Tibial nerve (tissue), 4 donors: ENCODE measurements at regions not wholly inside any gene's neighbourhood (a gene's known extent, or its start where the extent isn't known, plus 50 kb on each side); places are given as distances from the start of the nearest gene placed in this dataset.
"Not testable (repeated sequence)": the region's sequence is repeated elsewhere in the genome, so short reads cannot be mapped to it uniquely, and the experiment has no call there.

Source experiments
- DNase-seq, 2 donors: peaks; one replicate each; pipeline ENCODE4 v3.0.0-alpha.2; 2019; ENCODE audit warnings: low spot score in 2 of 2
- H3K27ac ChIP-seq, 4 donors: fragments of 200-600 bp; sonication (generic) in 3 of 4; one replicate each; pipeline ENCODE4 v1.5.1; 2017 to 2019; ENCODE audit warnings: mild to moderate bottlenecking in 1 of 4
- H3K27me3 ChIP-seq, 2 donors: fragments of 200-600 bp; sonication (generic) in 1 of 2; one replicate each; pipeline versions ENCODE4 v1.5.1 to v1.6.0; 2017 to 2019
- H3K36me3 ChIP-seq, 3 donors: fragments of 200-600 bp; sonication (generic); one replicate each; pipeline ENCODE4 v1.5.1; 2018 to 2019
- H3K4me1 ChIP-seq, 4 donors: fragments of 200-600 bp; sonication (generic) in 3 of 4; one replicate each; pipeline ENCODE4 v1.5.1; 2017 to 2019
- H3K4me3 ChIP-seq, 4 donors: fragments of 200-600 bp; sonication (generic) in 3 of 4; one replicate each; pipeline ENCODE4 v1.5.1; 2017 to 2019; ENCODE audit warnings: mild to moderate bottlenecking in 1 of 4, moderate library complexity in 1 of 4
- H3K9me3 ChIP-seq, 4 donors: fragments of 200-600 bp; sonication (generic) in 3 of 4; one replicate each; pipeline ENCODE4 v1.5.1; 2017 to 2019
- CTCF ChIP-seq, 5 experiments: fragments of 200-600 bp in 3 of 5; fragments of 450-650 bp in 2 of 5; sonication (generic) in 3 of 5; IDR thresholded peaks; one replicate each; pipeline ENCODE4 v1.5.1; 2016 to 2019; ENCODE audit warnings: antibody characterized with exemption in 5 of 5, mild to moderate bottlenecking in 3 of 5, moderate library complexity in 2 of 5
- EP300 ChIP-seq, 2 donors: sonication (generic); formaldehyde crosslinking; IDR thresholded peaks; one replicate each; pipeline ENCODE4 v1.6.1; 2017; ENCODE audit warnings: antibody characterized with exemption in 2 of 2, mild to moderate bottlenecking in 1 of 2
- POLR2A ChIP-seq, 2 donors: fragments of 450-650 bp; IDR thresholded peaks; one replicate each; pipeline ENCODE4 v1.6.1; 2017; ENCODE audit warnings: antibody characterized with exemption in 2 of 2, mild to moderate bottlenecking in 2 of 2, moderate library complexity in 2 of 2
- WGBS, 2 donors: methylation state at CpG; one replicate each; pipeline ENCODE4 v1.1.5; 2018; 5-methylcytosine and 5-hydroxymethylcytosine counted together

DNA sequence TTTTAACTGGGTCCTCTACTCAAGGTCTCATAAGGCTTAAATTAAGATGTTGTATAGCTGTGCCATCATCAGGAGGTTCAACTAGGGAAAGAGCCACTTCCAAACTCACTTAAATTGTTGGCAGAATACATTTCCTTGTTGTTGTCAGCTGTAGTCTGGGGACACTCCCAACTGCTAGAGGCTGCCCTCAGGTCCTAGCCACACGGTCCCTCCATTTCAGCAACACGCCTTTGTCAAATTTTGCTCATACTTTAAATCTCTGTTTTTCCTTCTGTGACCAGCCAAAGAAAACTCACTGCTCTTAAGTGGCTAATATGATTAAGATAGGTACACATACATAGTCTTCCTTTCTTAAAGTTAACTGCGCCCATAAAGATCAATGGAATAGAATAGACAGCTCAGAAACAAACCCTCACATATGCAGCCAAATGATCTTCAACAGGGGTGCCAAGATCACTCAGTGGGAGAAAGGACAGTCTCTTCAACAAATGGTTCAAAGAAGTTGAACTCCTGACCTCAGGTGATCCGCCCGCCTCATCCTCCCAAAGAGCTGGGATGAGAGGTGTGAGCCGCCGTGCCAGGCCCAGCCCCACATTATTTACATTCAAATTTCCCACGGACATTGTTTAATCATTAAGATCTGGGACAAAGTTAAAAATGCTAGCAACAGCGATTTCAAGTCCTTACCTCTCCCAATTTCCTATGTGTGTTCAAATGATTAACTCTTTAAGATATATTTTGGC is 76.4 kb upstream of the ELOVL5 start:
- no peaks in the 10 kb centered on the region for H3K9me3 ChIP-seq
- no peaks in the 10 kb centered on the region for H3K36me3 ChIP-seq
- 93% methylated on average over 9 of the region's 9 CpGs for WGBS, 2 donors
- H3K27ac ChIP-seq = no peak overlapping the region
- no peaks in the 10 kb centered on the region for H3K4me1 ChIP-seq
- no peak for DNase-seq
- no peak overlapping the region for H3K4me3 ChIP-seq
- no peaks in the 10 kb centered on the region for H3K27me3 ChIP-seq
- TF ChIP-seq POLR2A (IDR thresholded peaks at IDR 0.05) = no peak
- TF ChIP-seq EP300 (IDR thresholded peaks at IDR 0.05) = no peak
- TF ChIP-seq CTCF (IDR thresholded peaks at IDR 0.05) = no peak

DNA sequence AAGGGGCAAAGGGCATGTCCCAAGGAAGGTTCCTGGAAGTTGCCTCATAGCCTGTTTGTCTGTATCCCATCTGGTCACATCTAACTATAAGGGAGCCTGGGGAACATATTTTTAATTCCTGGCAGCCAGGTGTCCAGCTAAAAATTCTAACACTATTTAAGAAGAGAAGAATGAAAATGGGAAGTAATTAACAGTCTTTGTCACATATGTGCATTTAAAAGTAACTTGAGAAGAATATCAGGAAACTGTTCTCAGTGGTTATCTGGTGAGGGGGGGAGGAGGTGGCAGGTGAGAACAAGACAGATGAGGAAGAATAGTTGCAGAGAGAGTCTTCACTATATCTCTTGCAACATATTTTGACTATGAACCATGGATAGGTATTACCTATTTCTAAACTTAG is 75.5 kb upstream of the ELOVL5 start:
- Histone ChIP-seq H3K4me1 (no peaks in the 10 kb centered on the region), H3K27me3 (no peaks in the 10 kb centered on the region), H3K9me3 (no peaks in the 10 kb centered on the region), H3K36me3 (no peaks in the 10 kb centered on the region), H3K27ac (no peak overlapping the region), H3K4me3 (no peak overlapping the region)
- TF ChIP-seq POLR2A (IDR thresholded peaks at IDR 0.05) = no peak
- TF ChIP-seq EP300 (IDR thresholded peaks at IDR 0.05) = no peak
- no peak for TF ChIP-seq CTCF (IDR thresholded peaks at IDR 0.05)
- no peak for DNase-seq

- H3K27ac ChIP-seq, H3K27me3 ChIP-seq, DNase-seq: not testable (repeated sequence)
Measured at GRCh38 chr6:53423560-53423959, 74.8 kb upstream of the ELOVL5 start.

DNA sequence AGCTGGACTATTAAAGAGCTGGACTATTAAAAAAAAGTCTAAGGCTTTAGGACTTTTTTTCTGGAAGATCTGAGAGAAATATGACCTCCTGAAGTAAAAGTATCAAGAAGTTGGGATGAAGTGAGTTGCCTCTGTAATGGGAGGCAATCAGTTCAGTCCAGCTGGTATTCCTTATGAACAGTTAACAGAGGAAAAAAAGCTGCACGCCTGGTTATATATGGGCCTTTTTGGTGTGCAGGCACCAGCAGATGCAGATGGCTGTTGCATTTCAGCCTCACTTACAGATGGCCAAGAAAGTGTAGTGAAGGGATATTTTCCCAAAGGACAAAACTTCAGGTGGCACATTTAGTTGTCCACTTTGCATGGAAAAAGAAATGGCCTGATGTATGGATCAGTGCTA is 70.3 kb upstream of the ELOVL5 start:
- H3K27ac ChIP-seq = no peak overlapping the region
- TF ChIP-seq EP300 (IDR thresholded peaks at IDR 0.05) (no peak), POLR2A (IDR thresholded peaks at IDR 0.05) (no peak), CTCF (IDR thresholded peaks at IDR 0.05) (no peak)
- H3K4me1 ChIP-seq = no peaks in the 10 kb centered on the region
- no peak overlapping the region for H3K4me3 ChIP-seq
- 92 to 94% methylated on average over 1 of the region's 1 CpG for WGBS, 2 donors
- H3K27me3 ChIP-seq = no peaks in the 10 kb centered on the region
- H3K9me3 ChIP-seq = no peaks in the 10 kb centered on the region
- DNase-seq = no peak
- no peaks in the 10 kb centered on the region for H3K36me3 ChIP-seq

More at GRCh38 chr6:53423560-53423959, 74.8 kb upstream of the ELOVL5 start:
- H3K9me3 ChIP-seq, H3K36me3 ChIP-seq, H3K4me3 ChIP-seq, H3K4me1 ChIP-seq: not testable (repeated sequence)

DNA sequence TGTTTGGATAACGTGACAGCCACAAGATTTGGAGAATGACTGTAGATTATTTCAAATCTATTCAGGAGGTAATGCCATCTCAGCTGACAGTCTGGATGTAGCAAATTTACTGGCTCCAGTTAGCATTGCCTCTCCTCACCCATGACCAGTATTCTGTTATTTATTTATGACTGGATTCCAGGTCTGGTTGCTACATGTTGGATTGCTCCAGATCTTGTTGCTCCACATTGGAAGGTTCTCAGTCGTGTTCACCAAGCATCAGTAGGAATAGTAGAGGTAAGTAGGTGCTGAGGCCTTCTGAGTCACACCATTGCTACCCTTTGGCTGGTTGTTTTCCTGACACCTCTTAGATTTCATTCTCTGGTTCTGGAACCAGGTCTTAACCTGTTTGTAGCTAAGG is 69.5 kb upstream of the ELOVL5 start:
- no peaks in the 10 kb centered on the region for H3K36me3 ChIP-seq
- no peak overlapping the region for H3K4me3 ChIP-seq
- 88 to 96% methylated on average over 2 of the region's 2 CpGs for WGBS, 2 donors
- no peak for DNase-seq
- H3K9me3 ChIP-seq = no peaks in the 10 kb centered on the region
- H3K27me3 ChIP-seq = no peaks in the 10 kb centered on the region
- no peaks in the 10 kb centered on the region for H3K4me1 ChIP-seq
- H3K27ac ChIP-seq = no peak overlapping the region
- TF ChIP-seq POLR2A (IDR thresholded peaks at IDR 0.05) (no peak), EP300 (IDR thresholded peaks at IDR 0.05) (no peak), CTCF (IDR thresholded peaks at IDR 0.05) (no peak)

GRCh38 chr6:53417141-53417540 is 68.4 kb upstream of the ELOVL5 start:
- H3K36me3 ChIP-seq = no peaks in the 10 kb centered on the region
- DNase-seq = no peak
- H3K4me1 ChIP-seq = no peaks in the 10 kb centered on the region
- H3K27ac ChIP-seq = no peak overlapping the region
- H3K27me3 ChIP-seq = no peaks in the 10 kb centered on the region
- no peaks in the 10 kb centered on the region for H3K9me3 ChIP-seq
- WGBS, 2 donors = 75 to 84% methylated on average over 1 of the region's 1 CpG
- no peak overlapping the region for H3K4me3 ChIP-seq
- TF ChIP-seq POLR2A (IDR thresholded peaks at IDR 0.05) (no peak), EP300 (IDR thresholded peaks at IDR 0.05) (no peak), CTCF (IDR thresholded peaks at IDR 0.05) (no peak)
